SJSA1 (cell line): ENCODE measurements at regions not wholly inside any gene's neighbourhood (a gene's known extent, or its start where the extent isn't known, plus 50 kb on each side); places are given as distances from the start of the nearest gene placed in this dataset.

Source experiments
- DNase-seq, 2 experiments: peaks; one replicate each; pipeline ENCODE4 v3.0.0-alpha.2; 2015 to 2020; ENCODE audit warnings: low spot score in 2 of 2, low read depth in 1 of 2
- H3K27ac ChIP-seq: fragments of 250-450 bp; sonication (Bioruptor Pico); 2 replicates; pipeline ENCODE4 v1.5.1; 2020; ENCODE audit warnings: mild to moderate bottlenecking, moderate library complexity
- H3K27me3 ChIP-seq: fragments of 250-450 bp; sonication (Bioruptor Pico); replicated peaks from 2 replicates; pipeline ENCODE4 v1.5.1; 2020; ENCODE audit warnings: mild to moderate bottlenecking, moderate library complexity
- H3K36me3 ChIP-seq: fragments of 250-450 bp; sonication (Bioruptor Pico); 2 replicates; pipeline ENCODE4 v1.5.1; 2020; ENCODE audit warnings: mild to moderate bottlenecking
- H3K4me1 ChIP-seq: fragments of 250-450 bp; sonication (Bioruptor Pico); replicated peaks from 2 replicates; pipeline ENCODE4 v1.6.1; 2021; ENCODE audit warnings: mild to moderate bottlenecking
- H3K4me3 ChIP-seq: fragments of 250-450 bp; sonication (Bioruptor Pico); 2 replicates; pipeline ENCODE4 v1.5.1; 2020; ENCODE audit warnings: mild to moderate bottlenecking
- H3K9me3 ChIP-seq: fragments of 250-450 bp; sonication (Bioruptor Pico); replicated peaks from 2 replicates; pipeline ENCODE4 v1.5.1; 2020; ENCODE audit warnings: mild to moderate bottlenecking

GRCh38 chr2:51103205-51103604 lies 71.3 kb upstream of the NRXN1 start:
- Histone ChIP-seq H3K4me1 (no peaks in the 10 kb centered on the region), H3K27ac (no peak overlapping the region), H3K36me3 (no peaks in the 10 kb centered on the region), H3K27me3 (no peaks in the 10 kb centered on the region), H3K9me3 (no peaks in the 10 kb centered on the region), H3K4me3 (no peak overlapping the region)
- no peak for DNase-seq

DNA sequence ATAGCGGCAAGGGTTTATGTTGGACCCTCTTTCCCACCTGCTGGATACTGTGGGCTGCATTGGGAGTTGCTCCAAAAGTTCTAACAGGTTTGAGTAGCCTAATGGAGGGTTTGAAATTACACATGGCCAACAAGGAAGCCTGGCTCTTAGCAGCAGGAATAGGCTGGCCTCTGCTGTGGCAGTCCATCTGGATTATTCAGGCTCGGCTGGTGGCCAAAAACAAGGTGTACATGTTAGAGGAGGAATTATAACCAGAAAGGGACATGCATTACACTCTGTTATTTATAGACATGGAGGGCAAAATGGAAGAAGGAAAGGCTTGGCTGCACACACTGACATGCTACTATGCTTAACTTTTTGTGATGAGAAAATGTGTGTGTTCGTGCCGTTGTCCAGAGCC lies 61.1 kb upstream of the NRXN1 start:
- DNase-seq = no peak
- Histone ChIP-seq H3K9me3 (peaks cover 10% of the 10 kb centered on the region; the same call in 1 of the 2 replicates), H3K4me1 (no peaks in the 10 kb centered on the region), H3K36me3 (no peaks in the 10 kb centered on the region), H3K27me3 (no peaks in the 10 kb centered on the region), H3K4me3 (no peak overlapping the region), H3K27ac (no peak overlapping the region)

DNA sequence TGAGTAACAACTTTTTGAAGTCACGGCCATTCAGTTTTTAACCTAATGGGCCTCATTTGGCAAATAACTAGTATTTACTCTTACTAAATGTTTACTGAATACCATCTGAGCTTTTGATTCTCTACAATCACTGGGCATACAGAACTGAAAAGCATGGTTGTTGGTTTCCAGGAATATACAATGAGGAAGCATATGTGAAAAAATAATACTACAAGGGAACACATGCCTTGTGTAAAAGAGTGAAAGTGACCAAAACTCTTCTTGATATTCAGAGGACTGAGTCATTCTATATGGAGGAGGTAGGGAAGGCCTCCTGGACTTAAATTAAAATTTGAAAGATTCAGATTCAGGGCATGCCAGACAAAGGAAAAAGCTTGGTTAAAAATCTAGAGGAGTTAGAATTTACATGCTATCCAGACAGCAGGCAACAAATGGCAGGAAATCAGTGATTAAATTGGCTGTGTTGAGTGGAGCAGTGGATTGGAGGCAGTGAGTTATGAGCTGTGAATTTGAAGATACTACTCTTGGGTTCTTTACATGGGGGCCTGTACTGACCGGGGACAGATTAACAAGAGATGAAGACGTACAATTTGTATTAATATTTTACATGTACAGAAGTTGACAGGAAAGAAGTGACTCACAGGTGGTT lies 53.6 kb upstream of the NRXN1 start:
- no peaks in the 10 kb centered on the region for H3K4me1 ChIP-seq
- no peak overlapping the region for H3K27ac ChIP-seq
- H3K27me3 ChIP-seq = no peaks in the 10 kb centered on the region
- H3K36me3 ChIP-seq = no peaks in the 10 kb centered on the region
- no peak for DNase-seq
- no peak overlapping the region for H3K4me3 ChIP-seq
- peaks cover 3% of the 10 kb centered on the region; the same call in 1 of the 2 replicates for H3K9me3 ChIP-seq

- Histone ChIP-seq H3K36me3 (no peaks in the 10 kb centered on the region), H3K27ac (no peak overlapping the region), H3K4me1 (no peaks in the 10 kb centered on the region), H3K9me3 (peaks cover 3% of the 10 kb centered on the region), H3K27me3 (no peaks in the 10 kb centered on the region), H3K4me3 (no peak overlapping the region)
- no peak for DNase-seq
These were observed 52.8 kb upstream of the NRXN1 start for GRCh38 chr2:51084750-51085149.
